HL-60/S4 (cell line): ENCODE measurements at regions not wholly inside any gene's neighbourhood (a gene's known extent, or its start where the extent isn't known, plus 50 kb on each side); places are given as distances from the start of the nearest gene placed in this dataset.

Experiments used
- in situ Hi-C: fragments of 300-500 bp; cut with MboI; formaldehyde crosslinking; loops from 2 replicates; pipeline ENCODE4 v1.14.3; 2022; ENCODE audit warnings: low sequenced_read_pairs

GRCh38 chr15:69897061-69897460 lies 200.7 kb downstream of the TLE3 start:
- in situ Hi-C loops, result no loop called here

- in situ Hi-C loops, result no loop called here
Measured at GRCh38 chr15:69897471-69898237, 200.1 kb downstream of the TLE3 start.

GRCh38 chr15:69898243-69898642 lies 199.5 kb downstream of the TLE3 start:
- in situ Hi-C loops, result no loop called here

- in situ Hi-C loops, result no loop called here
Measured at GRCh38 chr15:69902414-69903062, 195.2 kb downstream of the TLE3 start.

- in situ Hi-C loops, result no loop called here
Measured at GRCh38 chr15:69903470-69904469, 193.9 kb downstream of the TLE3 start.

GRCh38 chr15:69906256-69907185 lies 191.2 kb downstream of the TLE3 start:
- in situ Hi-C loops, result no loop called here

- in situ Hi-C loops, result no loop called here
Measured at GRCh38 chr15:69908060-69908459, 189.7 kb downstream of the TLE3 start.

- in situ Hi-C loops, result no loop called here
Measured at GRCh38 chr15:69908590-69909420, 188.9 kb downstream of the TLE3 start.

- in situ Hi-C loops, result no loop called here
Measured at GRCh38 chr15:69909719-69910444, 187.8 kb downstream of the TLE3 start.

GRCh38 chr15:69910514-69910913 lies 187.2 kb downstream of the TLE3 start:
- in situ Hi-C loops, result no loop called here

GRCh38 chr15:69912116-69912515 lies 185.6 kb downstream of the TLE3 start:
- in situ Hi-C loops, result no loop called here

- in situ Hi-C loops, result no loop called here
Measured at GRCh38 chr15:69914040-69914439, 183.7 kb downstream of the TLE3 start.

- in situ Hi-C loops, result no loop called here
Measured at GRCh38 chr15:69914960-69915359, 182.8 kb downstream of the TLE3 start.

- in situ Hi-C loops, result no loop called here
Measured at GRCh38 chr15:69916169-69916785, 181.4 kb downstream of the TLE3 start.

GRCh38 chr15:69917056-69917455 lies 180.7 kb downstream of the TLE3 start:
- in situ Hi-C loops, result no loop called here

- in situ Hi-C loops, result no loop called here
Measured at GRCh38 chr15:69919816-69920215, 177.9 kb downstream of the TLE3 start.

- in situ Hi-C loops, result no loop called here
Measured at GRCh38 chr15:69920221-69920620, 177.5 kb downstream of the TLE3 start.
